ENCODE measurements at regions not wholly inside any gene's neighbourhood (a gene's known extent, or its start where the extent isn't known, plus 50 kb on each side); places are given as distances from the start of the nearest gene placed in this dataset.
"Not testable (repeated sequence)": the region's sequence is repeated elsewhere in the genome, so short reads cannot be mapped to it uniquely, and the experiment has no call there.

DNA sequence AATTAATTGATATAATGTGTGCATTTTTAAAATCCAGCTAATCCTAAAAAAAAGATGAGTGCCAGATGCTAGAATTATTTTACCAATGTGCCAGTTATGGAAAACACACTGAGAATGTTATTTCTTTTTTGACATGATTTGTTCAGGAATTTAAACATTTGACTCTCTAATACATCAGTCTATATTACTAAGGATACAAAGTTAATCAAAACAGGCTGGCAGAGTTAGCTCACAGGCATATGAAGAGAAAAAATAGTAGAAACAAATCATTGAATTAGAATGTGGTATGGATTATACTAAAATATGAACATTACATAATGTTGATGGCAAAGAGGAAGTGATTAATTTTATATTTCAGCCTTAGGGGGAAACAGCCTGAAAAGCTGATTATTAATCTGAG lies 368.3 kb upstream of the GJE1 start:
- Histone ChIP-seq H3K36me3 (no peaks in the 10 kb centered on the region), H3K27ac (no peak overlapping the region), H3K4me3 (no peak overlapping the region), H3K27me3 (no peaks in the 10 kb centered on the region), H3K9me3 (no peaks in the 10 kb centered on the region), H3K4me1 (no peaks in the 10 kb centered on the region)
- intact Hi-C loops (cut with DNase I) = no loop called here
- TF ChIP-seq, protein P1, sequence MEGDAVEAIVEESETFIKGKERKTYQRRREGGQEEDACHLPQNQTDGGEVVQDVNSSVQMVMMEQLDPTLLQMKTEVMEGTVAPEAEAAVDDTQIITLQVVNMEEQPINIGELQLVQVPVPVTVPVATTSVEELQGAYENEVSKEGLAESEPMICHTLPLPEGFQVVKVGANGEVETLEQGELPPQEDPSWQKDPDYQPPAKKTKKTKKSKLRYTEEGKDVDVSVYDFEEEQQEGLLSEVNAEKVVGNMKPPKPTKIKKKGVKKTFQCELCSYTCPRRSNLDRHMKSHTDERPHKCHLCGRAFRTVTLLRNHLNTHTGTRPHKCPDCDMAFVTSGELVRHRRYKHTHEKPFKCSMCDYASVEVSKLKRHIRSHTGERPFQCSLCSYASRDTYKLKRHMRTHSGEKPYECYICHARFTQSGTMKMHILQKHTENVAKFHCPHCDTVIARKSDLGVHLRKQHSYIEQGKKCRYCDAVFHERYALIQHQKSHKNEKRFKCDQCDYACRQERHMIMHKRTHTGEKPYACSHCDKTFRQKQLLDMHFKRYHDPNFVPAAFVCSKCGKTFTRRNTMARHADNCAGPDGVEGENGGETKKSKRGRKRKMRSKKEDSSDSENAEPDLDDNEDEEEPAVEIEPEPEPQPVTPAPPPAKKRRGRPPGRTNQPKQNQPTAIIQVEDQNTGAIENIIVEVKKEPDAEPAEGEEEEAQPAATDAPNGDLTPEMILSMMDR (IDR thresholded peaks at IDR 0.05) = no peak
- no peak for TF ChIP-seq POLR2A (IDR thresholded peaks at IDR 0.05)
- ATAC-seq (no peak), DNase-seq (no peak)

DNA sequence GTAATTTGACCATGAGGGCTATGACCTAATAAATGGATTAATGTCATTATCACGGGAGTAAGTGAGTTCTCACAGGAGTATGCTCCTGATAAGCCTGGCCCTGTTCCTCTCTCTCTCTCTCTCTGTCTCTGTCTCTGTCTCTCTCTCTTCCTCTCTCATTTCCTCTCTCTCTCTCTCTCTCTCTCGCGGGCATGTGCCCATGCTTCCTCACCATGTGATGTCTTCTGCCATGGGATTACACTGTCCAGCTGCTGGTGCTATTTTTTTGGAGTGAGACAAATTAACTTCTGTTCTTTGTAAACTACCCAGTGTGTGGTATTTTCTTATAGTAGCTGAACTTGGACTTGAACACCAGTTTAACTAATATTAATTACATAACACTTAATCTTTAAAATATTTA lies 374.3 kb upstream of the GJE1 start:
- WGBS, 4 donors = 58 to 74% (median 63%) methylated on average over 3 of the region's 3 CpGs
- DNase-seq = no peak
- no peak overlapping the region for H3K27ac ChIP-seq
- intact Hi-C loops (cut with DNase I) = no loop called here
- H3K36me3 ChIP-seq = no peaks in the 10 kb centered on the region
- no peaks in the 10 kb centered on the region for H3K27me3 ChIP-seq
- no peaks in the 10 kb centered on the region for H3K4me1 ChIP-seq
- ATAC-seq = no peak
- no peak overlapping the region for H3K4me3 ChIP-seq
- no peaks in the 10 kb centered on the region for H3K9me3 ChIP-seq
- TF ChIP-seq POLR2A (IDR thresholded peaks at IDR 0.05) = no peak
- TF ChIP-seq, protein P1 (IDR thresholded peaks at IDR 0.05) = no peak

DNA sequence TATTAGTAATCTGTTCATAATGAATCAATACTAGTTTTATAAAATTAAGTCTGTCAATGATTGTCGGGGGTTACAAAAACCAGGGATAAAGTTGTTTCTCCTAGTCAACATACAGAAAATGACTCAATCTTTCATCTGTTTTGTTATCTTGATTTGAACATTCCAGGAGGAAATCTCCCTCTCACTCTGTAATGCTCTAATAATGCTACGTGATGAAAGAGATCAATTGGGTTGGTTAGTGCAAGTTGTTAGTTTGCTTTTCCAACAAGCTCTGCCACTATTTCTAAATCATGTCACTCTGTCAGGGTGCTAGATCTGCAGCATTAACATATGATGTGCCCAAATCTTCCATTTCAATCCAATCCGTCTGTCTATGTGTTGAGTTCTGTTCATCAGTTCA lies 379.5 kb upstream of the GJE1 start:
- no peaks in the 10 kb centered on the region for H3K27me3 ChIP-seq
- intact Hi-C loops (cut with DNase I) = no loop called here
- ATAC-seq (no peak), DNase-seq (no peak)
- no peak overlapping the region for H3K27ac ChIP-seq
- TF ChIP-seq, protein P1 (IDR thresholded peaks at IDR 0.05) = no peak
- TF ChIP-seq POLR2A (IDR thresholded peaks at IDR 0.05) = no peak
- 83 to 89% (median 85%) methylated on average over 3 of the region's 3 CpGs for WGBS, 4 donors
- H3K4me3 ChIP-seq = no peak overlapping the region
- no peaks in the 10 kb centered on the region for H3K36me3 ChIP-seq
- no peaks in the 10 kb centered on the region for H3K4me1 ChIP-seq
- H3K9me3 ChIP-seq = peaks cover 0 to 3% (median 0%) of the 10 kb centered on the region in 12 donors

DNA sequence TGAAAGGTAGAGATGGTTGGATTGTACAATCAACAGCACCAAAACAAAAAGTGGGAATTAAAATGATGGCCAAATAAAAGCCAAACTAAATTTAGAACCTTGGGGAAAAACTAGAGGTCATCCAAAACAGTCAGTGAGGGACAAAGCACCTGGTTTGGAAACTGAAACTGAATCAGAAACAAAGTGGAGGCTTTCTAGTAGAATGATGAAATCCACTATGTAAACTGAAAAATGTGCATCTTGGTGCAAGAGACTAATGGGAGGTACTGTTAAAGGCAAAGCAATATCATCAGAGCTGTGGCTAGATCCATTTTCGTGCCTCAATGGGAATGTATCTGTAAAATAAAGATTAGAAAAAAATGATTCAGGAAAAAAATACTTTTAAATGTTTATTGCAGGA lies 380.0 kb upstream of the GJE1 start:
- intact Hi-C loops (cut with DNase I) = no loop called here
- Histone ChIP-seq H3K4me3 (no peak overlapping the region), H3K4me1 (no peaks in the 10 kb centered on the region), H3K27ac (no peak overlapping the region), H3K27me3 (no peaks in the 10 kb centered on the region), H3K9me3 (peaks cover 0 to 3% (median 0%) of the 10 kb centered on the region in 12 donors), H3K36me3 (no peaks in the 10 kb centered on the region)
- 76 to 83% (median 81%) methylated on average over 1 of the region's 1 CpG for WGBS, 4 donors
- no peak for TF ChIP-seq POLR2A (IDR thresholded peaks at IDR 0.05)
- TF ChIP-seq, protein P1 (IDR thresholded peaks at IDR 0.05) = no peak
- DNase-seq = no peak
- ATAC-seq = no peak

DNA sequence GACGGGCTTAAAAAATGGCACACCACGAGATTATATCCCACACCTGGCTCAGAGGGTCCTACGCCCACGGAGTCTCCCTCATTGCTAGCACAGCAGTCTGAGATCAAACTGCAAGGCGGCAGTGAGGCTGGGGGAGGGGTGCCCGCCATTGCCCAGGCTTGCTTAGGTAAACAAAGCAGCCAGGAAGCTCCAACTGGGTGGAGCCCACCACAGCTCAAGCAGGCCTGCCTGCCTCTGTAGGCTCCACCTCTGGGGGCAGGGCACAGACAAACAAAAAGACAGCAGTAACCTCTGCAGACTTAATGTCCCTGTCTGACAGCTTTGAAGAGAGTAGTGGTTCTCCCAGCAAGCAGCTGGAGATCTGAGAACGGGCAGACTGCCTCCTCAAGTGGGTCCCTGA lies 386.4 kb upstream of the GJE1 start:
- H3K27me3 ChIP-seq; H3K4me3 ChIP-seq; H3K36me3 ChIP-seq; H3K27ac ChIP-seq; ATAC-seq; H3K9me3 ChIP-seq; intact Hi-C loops (cut with DNase I); DNase-seq; H3K4me1 ChIP-seq: not testable (repeated sequence)
- 76 to 88% (median 83%) methylated on average over 5 to 7 of the region's 7 CpGs for WGBS, 4 donors

Data from heart left ventricle (tissue), 16 donors.